ENCODE measurements at regions not wholly inside any gene's neighbourhood (a gene's known extent, or its start where the extent isn't known, plus 50 kb on each side); places are given as distances from the start of the nearest gene placed in this dataset.
"Not testable (repeated sequence)": the region's sequence is repeated elsewhere in the genome, so short reads cannot be mapped to it uniquely, and the experiment has no call there.

GRCh38 chrX:40530509-40530908, 50.3 kb upstream of the ATP6AP2 start:
- no peak overlapping the region for H3K4me3 Mint-ChIP-seq
- H3K36me3 Mint-ChIP-seq (ENCODE audit: low read depth) = no peaks in the 10 kb centered on the region
- no peak overlapping the region for H3K27ac Mint-ChIP-seq
- H3K4me1 Mint-ChIP-seq (ENCODE audit: low read depth) = no peaks in the 10 kb centered on the region
- H3K27me3 Mint-ChIP-seq = no peaks in the 10 kb centered on the region
- no peaks in the 10 kb centered on the region for H3K9me3 Mint-ChIP-seq

- Mint-ChIP-seq H3K27me3 (no peaks in the 10 kb centered on the region), H3K4me3 (no peak overlapping the region), H3K9me3 (no peaks in the 10 kb centered on the region), H3K4me1 (ENCODE audit: low read depth) (no peaks in the 10 kb centered on the region), H3K27ac (no peak overlapping the region), H3K36me3 (ENCODE audit: low read depth) (no peaks in the 10 kb centered on the region)
Measured at GRCh38 chrX:40527543-40527942, 53.2 kb upstream of the ATP6AP2 start.

- Mint-ChIP-seq H3K27ac (no peak overlapping the region), H3K4me1 (ENCODE audit: low read depth) (no peaks in the 10 kb centered on the region), H3K36me3 (ENCODE audit: low read depth) (no peaks in the 10 kb centered on the region), H3K9me3 (no peaks in the 10 kb centered on the region), H3K4me3 (no peak overlapping the region), H3K27me3 (no peaks in the 10 kb centered on the region)
Measured at GRCh38 chrX:40526412-40526811, 54.4 kb upstream of the ATP6AP2 start.

GRCh38 chrX:40525901-40526300, 54.9 kb upstream of the ATP6AP2 start:
- H3K27me3 Mint-ChIP-seq; H3K4me3 Mint-ChIP-seq; H3K27ac Mint-ChIP-seq; H3K36me3 Mint-ChIP-seq (ENCODE audit: low read depth); H3K4me1 Mint-ChIP-seq (ENCODE audit: low read depth); H3K9me3 Mint-ChIP-seq: not testable (repeated sequence)

- Mint-ChIP-seq H3K27me3 (no peaks in the 10 kb centered on the region), H3K4me1 (ENCODE audit: low read depth) (no peaks in the 10 kb centered on the region), H3K9me3 (no peaks in the 10 kb centered on the region), H3K36me3 (ENCODE audit: low read depth) (no peaks in the 10 kb centered on the region), H3K4me3 (no peak overlapping the region), H3K27ac (no peak overlapping the region)
Measured at GRCh38 chrX:40524423-40524822, 56.3 kb upstream of the ATP6AP2 start.

GRCh38 chrX:40523852-40524251, 56.9 kb upstream of the ATP6AP2 start:
- H3K9me3 Mint-ChIP-seq = no peaks in the 10 kb centered on the region
- H3K27me3 Mint-ChIP-seq = no peaks in the 10 kb centered on the region
- H3K27ac Mint-ChIP-seq = no peak overlapping the region
- H3K4me3 Mint-ChIP-seq = no peak overlapping the region
- no peaks in the 10 kb centered on the region for H3K4me1 Mint-ChIP-seq (ENCODE audit: low read depth)
- no peaks in the 10 kb centered on the region for H3K36me3 Mint-ChIP-seq (ENCODE audit: low read depth)

GRCh38 chrX:40521868-40522450, 58.8 kb upstream of the ATP6AP2 start:
- Mint-ChIP-seq H3K4me1 (ENCODE audit: low read depth) (no peaks in the 10 kb centered on the region), H3K27ac (no peak overlapping the region), H3K9me3 (no peaks in the 10 kb centered on the region), H3K4me3 (no peak overlapping the region), H3K27me3 (no peaks in the 10 kb centered on the region), H3K36me3 (ENCODE audit: low read depth) (no peaks in the 10 kb centered on the region)

GRCh38 chrX:40514376-40514775, 66.4 kb upstream of the ATP6AP2 start:
- Mint-ChIP-seq H3K4me3 (no peak overlapping the region), H3K9me3 (no peaks in the 10 kb centered on the region), H3K36me3 (ENCODE audit: low read depth) (no peaks in the 10 kb centered on the region), H3K27me3 (no peaks in the 10 kb centered on the region), H3K4me1 (ENCODE audit: low read depth) (no peaks in the 10 kb centered on the region), H3K27ac (no peak overlapping the region)

- H3K4me3 Mint-ChIP-seq = no peak overlapping the region
- no peaks in the 10 kb centered on the region for H3K9me3 Mint-ChIP-seq
Measured at GRCh38 chrX:40513835-40514234, 66.9 kb upstream of the ATP6AP2 start.

GRCh38 chrX:40513012-40513411, 67.8 kb upstream of the ATP6AP2 start:
- Mint-ChIP-seq H3K27me3 (no peaks in the 10 kb centered on the region), H3K27ac (no peak overlapping the region), H3K4me3 (no peak overlapping the region), H3K4me1 (ENCODE audit: low read depth) (no peaks in the 10 kb centered on the region), H3K36me3 (ENCODE audit: low read depth) (no peaks in the 10 kb centered on the region), H3K9me3 (no peaks in the 10 kb centered on the region)

More at GRCh38 chrX:40513835-40514234, 66.9 kb upstream of the ATP6AP2 start:
- H3K4me1 Mint-ChIP-seq (ENCODE audit: low read depth) = no peaks in the 10 kb centered on the region
- no peaks in the 10 kb centered on the region for H3K36me3 Mint-ChIP-seq (ENCODE audit: low read depth)
- H3K27ac Mint-ChIP-seq = no peak overlapping the region
- no peaks in the 10 kb centered on the region for H3K27me3 Mint-ChIP-seq

GRCh38 chrX:40511258-40511657, 69.5 kb upstream of the ATP6AP2 start:
- Mint-ChIP-seq H3K9me3 (no peaks in the 10 kb centered on the region), H3K4me3 (no peak overlapping the region), H3K36me3 (ENCODE audit: low read depth) (no peaks in the 10 kb centered on the region), H3K4me1 (ENCODE audit: low read depth) (no peaks in the 10 kb centered on the region), H3K27me3 (no peaks in the 10 kb centered on the region), H3K27ac (no peak overlapping the region)

- Mint-ChIP-seq H3K4me3 (no peak overlapping the region), H3K36me3 (ENCODE audit: low read depth) (no peaks in the 10 kb centered on the region), H3K9me3 (no peaks in the 10 kb centered on the region), H3K4me1 (ENCODE audit: low read depth) (no peaks in the 10 kb centered on the region), H3K27ac (no peak overlapping the region), H3K27me3 (no peaks in the 10 kb centered on the region)
Measured at GRCh38 chrX:40508560-40508959, 72.2 kb upstream of the ATP6AP2 start.

- H3K36me3 Mint-ChIP-seq (ENCODE audit: low read depth) = no peaks in the 10 kb centered on the region
- no peaks in the 10 kb centered on the region for H3K27me3 Mint-ChIP-seq
- H3K4me3 Mint-ChIP-seq = no peak overlapping the region
- H3K27ac Mint-ChIP-seq = no peak overlapping the region
- H3K4me1 Mint-ChIP-seq (ENCODE audit: low read depth) = no peaks in the 10 kb centered on the region
- H3K9me3 Mint-ChIP-seq = no peaks in the 10 kb centered on the region
Measured at GRCh38 chrX:40506201-40506985, 74.4 kb upstream of the ATP6AP2 start.

GRCh38 chrX:40504801-40505605, 75.8 kb upstream of the ATP6AP2 start:
- no peak overlapping the region for H3K4me3 Mint-ChIP-seq
- no peaks in the 10 kb centered on the region for H3K27me3 Mint-ChIP-seq
- no peaks in the 10 kb centered on the region for H3K9me3 Mint-ChIP-seq
- no peaks in the 10 kb centered on the region for H3K36me3 Mint-ChIP-seq (ENCODE audit: low read depth)
- H3K4me1 Mint-ChIP-seq (ENCODE audit: low read depth) = no peaks in the 10 kb centered on the region
- no peak overlapping the region for H3K27ac Mint-ChIP-seq

- no peaks in the 10 kb centered on the region for H3K9me3 Mint-ChIP-seq
- H3K27ac Mint-ChIP-seq = no peak overlapping the region
- H3K36me3 Mint-ChIP-seq (ENCODE audit: low read depth) = no peaks in the 10 kb centered on the region
- H3K27me3 Mint-ChIP-seq = no peaks in the 10 kb centered on the region
- no peak overlapping the region for H3K4me3 Mint-ChIP-seq
- H3K4me1 Mint-ChIP-seq (ENCODE audit: low read depth) = no peaks in the 10 kb centered on the region
Measured at GRCh38 chrX:40503094-40503493, 77.7 kb upstream of the ATP6AP2 start.

All from stimulated activated naive CD8-positive, alpha-beta T cell treated with anti-CD3 and anti-CD28 coated beads, Interleukin-15, Interleukin-2, amounts not matched to agents 100 ng/mL and 50 ng/mL, for 24 hours (primary cell).